ENCODE measurements at regions not wholly inside any gene's neighbourhood (a gene's known extent, or its start where the extent isn't known, plus 50 kb on each side); places are given as distances from the start of the nearest gene placed in this dataset.

DNA sequence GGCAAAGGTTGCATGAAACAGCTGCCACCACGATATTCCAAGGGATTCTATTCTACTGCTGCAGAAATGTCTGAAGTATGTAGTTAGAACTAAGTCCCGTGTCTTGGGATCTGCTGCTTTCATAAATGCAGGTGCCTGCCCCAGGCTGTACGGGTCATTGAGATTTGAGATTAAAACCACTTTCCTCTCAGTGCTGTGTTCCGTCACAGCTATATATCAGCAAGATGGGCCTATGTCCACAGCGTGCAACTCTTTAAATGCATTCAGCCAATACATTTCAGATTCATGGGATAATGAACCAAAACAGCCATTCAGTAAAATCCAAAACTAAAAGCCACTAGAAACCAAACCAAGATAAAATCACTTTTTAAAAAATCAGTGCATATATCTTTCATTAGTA, 107.3 kb upstream of the LUZP2 start:
- TF ChIP-seq, protein P1, sequence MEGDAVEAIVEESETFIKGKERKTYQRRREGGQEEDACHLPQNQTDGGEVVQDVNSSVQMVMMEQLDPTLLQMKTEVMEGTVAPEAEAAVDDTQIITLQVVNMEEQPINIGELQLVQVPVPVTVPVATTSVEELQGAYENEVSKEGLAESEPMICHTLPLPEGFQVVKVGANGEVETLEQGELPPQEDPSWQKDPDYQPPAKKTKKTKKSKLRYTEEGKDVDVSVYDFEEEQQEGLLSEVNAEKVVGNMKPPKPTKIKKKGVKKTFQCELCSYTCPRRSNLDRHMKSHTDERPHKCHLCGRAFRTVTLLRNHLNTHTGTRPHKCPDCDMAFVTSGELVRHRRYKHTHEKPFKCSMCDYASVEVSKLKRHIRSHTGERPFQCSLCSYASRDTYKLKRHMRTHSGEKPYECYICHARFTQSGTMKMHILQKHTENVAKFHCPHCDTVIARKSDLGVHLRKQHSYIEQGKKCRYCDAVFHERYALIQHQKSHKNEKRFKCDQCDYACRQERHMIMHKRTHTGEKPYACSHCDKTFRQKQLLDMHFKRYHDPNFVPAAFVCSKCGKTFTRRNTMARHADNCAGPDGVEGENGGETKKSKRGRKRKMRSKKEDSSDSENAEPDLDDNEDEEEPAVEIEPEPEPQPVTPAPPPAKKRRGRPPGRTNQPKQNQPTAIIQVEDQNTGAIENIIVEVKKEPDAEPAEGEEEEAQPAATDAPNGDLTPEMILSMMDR (IDR thresholded peaks at IDR 0.05; ENCODE audit: insufficient read depth, low read depth, low read length), result no peak
- no peak for DNase-seq (ENCODE audit: low read depth)
- no peak overlapping the region for H3K4me3 ChIP-seq (ENCODE audit: low read depth, low read length)

DNA sequence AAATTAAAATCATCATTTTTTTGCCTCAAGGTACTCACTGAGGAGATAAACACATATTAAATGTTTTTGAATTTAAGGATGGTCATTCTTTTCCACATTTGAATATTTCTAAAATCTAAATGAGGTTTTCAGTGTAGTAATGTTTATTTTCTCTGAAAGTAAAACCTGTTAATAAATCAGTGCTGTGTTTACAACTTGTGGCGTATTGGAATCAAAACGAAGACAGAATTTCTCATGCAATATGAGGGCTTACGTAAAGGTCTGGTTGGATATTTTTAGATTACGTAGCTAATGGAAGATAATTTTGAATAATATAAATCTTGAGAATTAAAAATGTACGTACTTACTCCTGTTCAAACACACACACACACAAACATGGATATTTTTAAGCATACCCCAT, 106.8 kb upstream of the LUZP2 start:
- TF ChIP-seq, protein P1 (IDR thresholded peaks at IDR 0.05; ENCODE audit: insufficient read depth, low read depth, low read length), result no peak
- peak; percentile 10 for DNase-seq (ENCODE audit: low read depth)
- H3K4me3 ChIP-seq (ENCODE audit: low read depth, low read length), result no peak overlapping the region

DNA sequence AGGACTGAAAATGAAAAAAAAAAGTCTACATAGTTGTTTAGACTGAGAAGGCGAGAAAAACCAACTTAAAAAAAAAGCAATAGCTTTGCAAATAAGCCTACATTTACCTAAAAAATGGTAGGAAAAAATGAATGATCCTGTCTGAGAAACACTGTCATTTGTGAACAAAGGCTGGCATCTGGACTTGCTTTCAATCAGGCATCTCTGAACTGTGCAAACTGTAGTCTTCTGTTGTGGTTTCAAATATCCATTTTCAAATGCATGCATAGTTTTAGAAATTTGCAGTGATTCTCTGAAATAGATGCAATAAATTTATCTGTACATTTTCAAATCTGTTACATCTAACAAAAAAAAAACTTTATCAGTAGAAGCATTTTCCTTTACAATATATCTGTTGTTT, 106.1 kb upstream of the LUZP2 start:
- no peak for DNase-seq (ENCODE audit: low read depth)
- TF ChIP-seq, protein P1 (IDR thresholded peaks at IDR 0.05; ENCODE audit: insufficient read depth, low read depth, low read length), result no peak
- H3K4me3 ChIP-seq (ENCODE audit: low read depth, low read length), result no peak overlapping the region

DNA sequence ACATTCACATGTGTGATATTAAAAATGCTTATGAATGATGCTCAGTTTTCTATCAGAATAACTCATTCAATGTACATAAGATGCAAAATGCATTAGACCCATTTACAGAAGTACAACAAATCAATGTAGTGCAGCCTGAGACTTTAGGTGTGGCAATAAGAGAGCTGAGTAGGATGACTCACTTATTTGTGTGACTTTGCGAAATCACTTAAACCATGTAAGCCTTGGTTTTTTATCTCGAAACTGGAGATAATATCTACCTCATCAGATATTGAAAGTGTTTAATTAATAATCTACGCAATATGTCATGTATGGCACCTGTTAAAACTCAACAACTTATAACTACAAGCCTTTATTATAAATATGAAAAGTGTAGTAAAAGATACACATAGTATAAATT, 105.7 kb upstream of the LUZP2 start:
- peak; percentile 45 for DNase-seq (ENCODE audit: low read depth)

DNA sequence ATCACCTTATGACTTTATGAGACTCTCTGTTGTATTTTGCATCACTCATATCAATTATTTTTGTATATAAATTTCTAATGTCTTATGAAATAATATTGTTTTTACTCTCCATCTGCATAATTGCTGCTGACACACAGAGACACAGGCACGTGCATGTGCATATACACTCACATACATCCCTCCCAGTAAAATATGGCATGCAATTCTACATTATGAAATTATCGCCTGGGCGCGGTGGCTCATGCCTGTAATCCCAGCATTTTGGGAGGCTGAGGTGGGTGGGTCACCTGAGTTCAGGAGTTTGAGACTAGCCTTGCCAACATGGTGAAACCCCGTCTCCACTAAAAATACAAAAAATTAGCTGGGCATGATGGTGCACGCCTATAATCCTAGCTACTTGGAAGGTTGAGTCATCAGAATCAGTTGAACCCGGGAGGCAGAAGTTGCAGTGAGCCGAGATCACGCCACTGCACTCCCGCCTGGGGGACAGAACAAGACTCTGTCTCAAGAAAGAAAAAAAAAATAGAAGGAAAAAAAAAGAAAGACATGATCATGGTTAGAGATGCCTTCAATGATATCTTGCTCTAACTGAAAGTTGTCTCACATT, 96.7 kb upstream of the LUZP2 start:
- DNase-seq (ENCODE audit: low read depth), result no peak
- TF ChIP-seq, protein P1 (IDR thresholded peaks at IDR 0.05; ENCODE audit: insufficient read depth, low read depth, low read length), result no peak
- H3K4me3 ChIP-seq (ENCODE audit: low read depth, low read length), result no peak overlapping the region

More for the DNA sequence above, 105.7 kb upstream of the LUZP2 start:
- no peak overlapping the region for H3K4me3 ChIP-seq (ENCODE audit: low read depth, low read length)
- TF ChIP-seq, protein P1 (IDR thresholded peaks at IDR 0.05; ENCODE audit: insufficient read depth, low read depth, low read length), result no peak

DNA sequence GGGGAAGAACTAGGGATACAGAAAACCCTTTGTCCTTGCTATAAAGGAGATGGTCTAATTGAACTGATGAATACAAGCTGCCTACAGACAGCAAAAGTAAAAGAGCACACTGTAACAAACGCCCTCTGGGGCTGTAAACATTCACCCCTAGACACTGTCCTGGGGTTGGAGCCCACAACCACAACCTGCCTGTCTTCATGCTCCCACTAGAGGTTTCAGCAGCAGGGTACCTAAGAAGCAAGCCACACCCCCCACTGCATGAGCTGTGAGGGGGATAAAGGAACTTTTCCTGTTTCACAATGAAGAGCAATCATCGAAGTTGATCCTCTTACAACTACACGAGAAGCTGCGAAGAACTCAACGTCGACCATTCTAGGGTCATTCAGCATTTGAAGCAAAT, 90.5 kb upstream of the LUZP2 start:
- TF ChIP-seq, protein P1 (IDR thresholded peaks at IDR 0.05; ENCODE audit: insufficient read depth, low read depth, low read length), result no peak
- no peak overlapping the region for H3K4me3 ChIP-seq (ENCODE audit: low read depth, low read length)
- DNase-seq (ENCODE audit: low read depth), result no peak

DNA sequence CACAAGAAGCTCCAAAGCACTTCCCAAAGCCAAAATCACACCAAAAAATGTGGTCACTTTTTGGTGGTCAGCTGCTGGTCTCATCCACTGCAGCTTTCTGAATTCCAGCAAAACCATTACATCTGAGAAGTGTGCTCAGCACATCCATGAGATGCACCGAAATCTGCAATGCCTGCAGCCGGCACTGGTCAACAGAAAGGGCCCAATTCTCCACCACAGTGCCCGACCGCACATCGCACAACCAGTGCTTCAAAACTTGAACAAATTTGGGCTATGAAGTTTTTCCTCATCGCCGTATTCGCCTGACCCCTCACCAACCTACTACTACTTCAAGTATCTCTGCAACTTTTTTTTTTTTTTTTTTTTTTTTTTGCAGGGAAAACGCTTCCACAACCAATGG, 89.9 kb upstream of the LUZP2 start:
- DNase-seq (ENCODE audit: low read depth), result no peak
- H3K4me3 ChIP-seq (ENCODE audit: low read depth, low read length), result no peak overlapping the region
- TF ChIP-seq, protein P1 (IDR thresholded peaks at IDR 0.05; ENCODE audit: insufficient read depth, low read depth, low read length), result no peak
